ENCODE measurements at regions not wholly inside any gene's neighbourhood (a gene's known extent, or its start where the extent isn't known, plus 50 kb on each side); places are given as distances from the start of the nearest gene placed in this dataset.

- no peak for TF ChIP-seq GLIS3 (CRISPR knock-in tag; IDR thresholded peaks at IDR 0.05)
- no peak for TF ChIP-seq SNAI2 (CRISPR knock-in tag; IDR thresholded peaks at IDR 0.05)
- TF ChIP-seq ZFP30 (CRISPR knock-in tag; IDR thresholded peaks at IDR 0.05): no peak
- no peak for TF ChIP-seq ZFP3 (CRISPR knock-in tag; IDR thresholded peaks at IDR 0.05)
- no peak for TF ChIP-seq TSHZ2 (CRISPR knock-in tag; IDR thresholded peaks at IDR 0.05)
- TF ChIP-seq CSRNP3 (CRISPR knock-in tag; IDR thresholded peaks at IDR 0.05): no peak
- TF ChIP-seq ZC3H10 (CRISPR knock-in tag; IDR thresholded peaks at IDR 0.05): no peak
- no peak for TF ChIP-seq PATZ1 (CRISPR knock-in tag; IDR thresholded peaks at IDR 0.05; ENCODE audit: borderline replicate concordance)
- no peak for TF ChIP-seq RARB (CRISPR knock-in tag; IDR thresholded peaks at IDR 0.05)
- TF ChIP-seq ZNF70 (CRISPR knock-in tag; IDR thresholded peaks at IDR 0.05): no peak
- TF ChIP-seq OSR1 (CRISPR knock-in tag; IDR thresholded peaks at IDR 0.05): no peak
- no peak for TF ChIP-seq ZNF565 (CRISPR knock-in tag; conservative IDR thresholded peaks at IDR 0.05; ENCODE audit: low read depth)
- no peak for TF ChIP-seq ZNF8 (CRISPR knock-in tag; IDR thresholded peaks at IDR 0.05)
- no peak for TF ChIP-seq ISL1 (CRISPR knock-in tag; IDR thresholded peaks at IDR 0.05)
These were observed 368.6 kb upstream of the NEGR1 start for GRCh38 chr1:72650843-72651435.
